Tongue (tissue), 1 donor: ENCODE measurements at regions not wholly inside any gene's neighbourhood (a gene's known extent, or its start where the extent isn't known, plus 50 kb on each side); places are given as distances from the start of the nearest gene placed in this dataset.
A peak's percentile ranks its signal among the peaks of the same experiment; 100 is the strongest.
"Not testable (repeated sequence)": the region's sequence is repeated elsewhere in the genome, so short reads cannot be mapped to it uniquely, and the experiment has no call there.

Source experiments
- DNase-seq: peaks from one replicate; pipeline ENCODE4 v3.0.0-alpha.2; 2015

- DNase-seq, result peak; percentile 84
Observed at GRCh38 chr12:67456431-67456901, 187.3 kb downstream of the CAND1 start.

GRCh38 chr12:67457136-67457535, 188.0 kb downstream of the CAND1 start:
- DNase-seq, result no peak

DNA sequence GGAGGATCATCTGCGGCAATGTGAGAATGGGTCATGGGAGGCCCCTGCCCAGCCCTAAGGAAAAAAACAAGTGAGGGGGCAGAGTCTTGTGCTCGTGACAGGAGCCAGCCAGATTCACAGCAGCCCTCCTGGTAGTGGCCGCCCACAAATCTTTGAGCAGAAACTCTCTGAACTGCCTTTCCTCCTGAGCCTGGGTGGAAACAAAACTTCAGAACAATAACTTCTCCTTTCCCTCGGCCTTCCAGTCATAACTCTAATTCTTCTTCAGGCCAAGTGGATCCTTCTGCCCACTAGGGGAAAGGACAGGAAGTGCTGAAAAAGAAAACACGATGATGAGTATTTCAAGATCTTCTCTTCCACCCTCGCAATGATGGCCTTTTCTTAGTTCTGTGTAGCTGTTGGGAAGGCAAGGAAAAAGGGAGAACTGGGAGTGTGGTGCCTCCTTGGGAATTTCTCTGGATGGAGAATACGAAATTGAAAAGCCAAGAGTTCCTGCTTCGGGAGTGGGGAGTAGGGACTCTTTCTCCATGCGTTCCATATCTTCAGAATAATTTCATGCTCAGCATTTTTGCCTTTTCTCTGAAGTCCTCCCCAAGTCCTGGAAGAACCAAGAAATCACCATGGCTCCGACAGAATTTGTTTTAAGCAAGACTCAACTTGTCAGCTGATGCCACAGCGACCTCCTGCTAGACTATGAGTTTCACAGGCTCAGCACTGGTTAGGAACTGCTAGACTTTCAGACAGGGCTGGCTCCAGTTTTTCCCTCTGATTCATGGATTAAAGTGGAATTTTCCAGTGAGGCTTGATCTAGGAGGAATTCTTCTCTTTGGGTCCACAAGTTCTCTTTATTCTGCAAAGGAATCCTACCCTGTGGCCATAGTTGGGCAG, 188.9 kb downstream of the CAND1 start:
- DNase-seq, result peak; percentile 15

- DNase-seq, result no peak
Observed at GRCh38 chr12:67459173-67459572, 189.4 kb upstream of the DYRK2 start.

- no peak for DNase-seq
Observed at GRCh38 chr12:67459578-67459977, 189.0 kb upstream of the DYRK2 start.

DNA sequence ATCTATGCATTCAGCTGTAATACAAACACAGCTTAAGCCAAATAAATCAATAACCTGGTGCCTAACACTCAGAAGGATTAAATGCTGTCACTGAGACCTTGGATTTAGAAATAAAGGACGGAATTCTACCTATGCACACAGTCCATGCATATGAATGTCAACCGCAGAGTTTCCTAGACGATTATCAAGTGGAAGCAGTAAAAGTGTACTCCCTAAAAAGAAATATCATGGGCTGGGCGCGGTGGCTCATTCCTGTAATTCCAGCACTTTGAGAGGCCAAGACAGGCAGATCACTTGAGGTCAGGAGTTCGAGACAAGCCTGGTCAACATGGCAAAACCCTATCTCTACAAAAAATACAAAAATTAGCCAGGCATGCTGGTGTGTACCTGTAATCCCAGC, 188.2 kb upstream of the DYRK2 start:
- DNase-seq, result no peak

- no peak for DNase-seq
Observed at GRCh38 chr12:67468549-67469245, 179.8 kb upstream of the DYRK2 start.

DNA sequence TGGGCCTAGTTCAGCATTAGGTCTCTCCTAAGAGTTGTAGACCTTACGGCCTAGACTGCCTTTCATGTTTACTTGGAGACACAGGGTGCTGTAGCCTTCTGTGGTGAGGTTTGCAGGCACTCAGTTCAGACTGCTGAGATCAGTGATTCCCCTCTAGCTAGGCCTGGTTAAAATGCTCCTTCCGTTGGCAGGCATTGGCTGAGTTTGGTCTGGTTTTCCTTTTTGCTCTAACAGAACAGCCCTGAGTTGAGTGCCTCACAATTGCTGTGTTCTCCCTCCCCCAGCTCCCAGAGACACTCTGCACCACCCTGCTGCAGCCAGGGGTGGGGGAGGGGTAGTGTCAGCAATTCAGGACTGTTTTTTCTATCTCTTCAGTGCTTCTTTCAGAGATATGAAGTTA, 178.9 kb upstream of the DYRK2 start:
- no peak for DNase-seq

GRCh38 chr12:67471810-67472209, 176.7 kb upstream of the DYRK2 start:
- DNase-seq, result peak; percentile 12

GRCh38 chr12:67472539-67472938, 176.0 kb upstream of the DYRK2 start:
- DNase-seq, result peak; percentile 38

DNA sequence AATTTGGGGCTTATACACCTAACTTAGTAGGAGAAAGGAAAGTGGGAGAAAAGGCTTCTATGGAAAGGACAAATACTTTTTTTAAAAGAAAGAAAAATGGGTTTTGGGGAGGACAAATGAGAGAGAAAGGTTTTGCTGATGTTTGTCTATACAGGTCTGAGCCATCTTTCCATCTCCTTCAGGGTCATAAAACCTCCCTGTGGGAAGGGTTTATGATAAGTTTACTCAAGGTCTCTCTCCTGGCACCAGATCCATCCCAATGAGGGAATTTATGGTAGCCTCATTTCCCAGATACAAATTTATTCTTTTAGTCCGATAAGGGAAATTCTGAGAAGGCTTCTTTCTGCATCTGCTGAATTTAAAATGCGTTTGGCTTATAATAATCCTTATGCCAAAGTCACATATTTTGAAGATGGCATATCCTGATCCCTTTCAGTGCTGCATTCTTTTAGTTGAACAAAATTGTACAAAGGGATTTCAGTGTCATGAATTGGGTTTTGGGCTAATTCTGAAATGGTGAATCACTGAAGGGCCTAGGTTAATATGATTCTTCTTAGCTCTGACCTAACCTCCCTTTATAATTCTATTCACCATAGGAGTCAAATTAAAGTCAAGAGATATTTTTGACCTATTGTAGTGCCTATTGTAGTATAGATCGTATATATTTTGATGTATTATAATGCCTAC, 173.5 kb upstream of the DYRK2 start:
- DNase-seq, result no peak

DNA sequence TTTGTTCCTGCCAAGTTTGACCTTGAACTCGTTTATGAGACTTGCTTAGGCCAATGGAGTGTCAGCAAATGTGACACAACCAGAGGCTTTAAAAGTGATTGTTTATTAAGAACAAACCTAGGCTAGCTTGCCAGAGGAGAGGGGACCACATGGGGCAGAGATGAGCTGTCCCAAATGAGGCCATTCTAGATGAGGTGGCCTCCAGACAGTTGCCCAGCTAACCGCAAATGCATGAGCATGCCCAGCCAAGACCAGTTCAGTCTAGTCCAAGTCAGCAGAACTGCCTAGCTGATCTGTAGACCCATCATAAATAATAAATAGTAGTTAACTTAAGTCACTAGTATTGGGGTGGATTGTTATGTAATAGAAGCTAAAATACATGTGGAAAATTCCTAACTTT, 172.8 kb upstream of the DYRK2 start:
- no peak for DNase-seq

DNA sequence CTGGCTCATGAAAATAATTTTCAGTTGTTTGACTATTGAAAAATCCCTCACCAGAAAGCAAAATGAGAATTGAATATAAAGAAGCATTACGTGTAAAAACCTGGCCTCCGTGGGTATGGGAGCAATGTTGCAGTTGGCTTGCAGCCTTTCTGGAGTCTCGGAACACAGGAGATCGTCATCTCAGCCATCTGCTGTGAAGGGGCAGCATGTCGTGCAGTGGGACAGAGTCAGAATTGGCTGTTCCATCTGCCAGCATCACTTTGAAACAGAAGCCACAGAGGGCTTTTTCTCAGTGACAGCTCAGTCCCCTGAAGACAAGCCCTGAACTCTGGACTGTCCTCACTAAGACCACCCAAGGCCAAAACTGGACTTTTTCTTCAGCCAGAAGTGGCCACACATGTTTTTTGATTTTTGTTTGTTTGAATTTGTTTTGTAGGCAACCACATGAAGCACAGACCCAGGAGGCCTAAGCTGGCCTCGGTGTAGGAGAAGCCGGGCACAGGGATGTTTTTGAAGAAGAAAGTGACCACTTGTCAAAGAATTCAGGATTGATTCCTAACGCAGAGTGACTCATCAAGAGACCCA, 170.8 kb upstream of the DYRK2 start:
- DNase-seq, result peak; percentile 19

DNA sequence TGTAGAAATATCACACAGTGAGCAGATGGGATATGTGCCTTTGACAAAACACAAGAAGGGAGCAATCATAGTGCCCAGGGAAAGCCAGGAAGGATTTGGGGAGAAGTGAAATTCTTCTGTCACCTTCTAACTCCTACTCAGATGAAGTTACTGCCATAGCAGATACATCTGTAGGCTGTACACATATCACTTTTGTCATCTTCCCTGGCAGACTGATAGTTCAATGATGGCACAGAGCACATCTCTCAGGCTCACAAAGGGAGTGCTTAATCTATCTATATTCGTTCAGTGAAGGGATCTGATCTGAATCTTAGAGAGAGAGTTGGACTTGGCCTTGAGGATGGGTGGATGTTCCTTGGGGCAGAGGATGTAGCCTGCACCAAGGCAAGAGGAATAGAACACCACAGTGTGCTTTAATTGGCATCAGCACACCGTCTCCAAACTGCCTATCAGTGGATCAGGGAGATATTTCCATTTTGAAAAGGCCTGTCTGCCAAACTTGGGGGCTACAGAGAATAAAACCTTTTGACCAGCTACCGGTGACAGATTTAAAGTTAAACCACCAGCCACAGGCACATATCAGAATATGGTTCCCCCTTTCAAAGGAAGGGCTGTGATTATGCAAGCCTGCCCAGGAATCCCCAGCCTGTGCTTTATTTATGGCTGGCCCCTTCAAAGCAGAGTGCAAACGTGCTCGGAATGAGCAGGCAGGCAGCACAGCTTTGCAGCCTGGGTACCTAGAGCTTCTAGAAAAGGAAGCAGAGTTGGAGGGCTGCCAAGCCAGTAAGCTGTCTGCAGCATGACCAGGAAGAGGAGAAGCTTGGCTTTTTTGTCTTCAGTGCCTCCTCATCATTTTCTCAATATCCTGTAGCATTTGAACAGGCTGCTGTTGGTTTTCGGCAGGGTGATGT, 165.5 kb upstream of the DYRK2 start:
- peak; percentile 81 for DNase-seq

DNA sequence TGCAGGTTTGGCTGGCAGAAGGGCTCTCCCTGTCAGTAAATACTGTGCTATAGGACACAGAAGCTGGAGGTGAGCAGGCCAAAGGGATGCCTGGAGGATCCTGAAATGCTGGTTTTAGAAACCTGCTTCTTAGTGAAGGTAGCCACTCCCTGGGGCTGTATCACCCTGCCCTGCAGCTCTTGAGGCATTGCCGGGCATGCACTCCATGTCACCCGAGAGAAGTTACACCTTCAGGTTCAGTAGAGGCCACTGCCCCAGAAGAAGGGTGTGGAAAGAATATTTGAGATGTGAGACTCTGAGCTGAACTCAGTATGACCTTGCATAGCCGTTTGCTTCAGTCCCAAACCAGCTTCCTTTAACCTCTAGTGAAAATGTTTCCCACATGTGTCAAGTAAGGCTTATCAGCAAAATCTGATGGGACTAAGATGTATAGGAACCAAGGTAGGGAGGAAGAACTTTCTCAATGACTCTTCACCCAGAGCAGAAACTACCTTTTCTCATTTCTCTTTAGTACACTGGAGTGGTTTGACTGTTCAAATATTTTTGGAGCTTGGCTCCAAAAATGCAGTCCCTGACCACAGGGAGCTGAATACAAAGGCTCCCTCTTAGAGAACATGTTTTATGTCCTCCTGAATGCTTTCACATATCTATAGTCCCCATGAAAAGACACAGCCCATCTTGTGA, 164.5 kb upstream of the DYRK2 start:
- DNase-seq, result no peak

DNA sequence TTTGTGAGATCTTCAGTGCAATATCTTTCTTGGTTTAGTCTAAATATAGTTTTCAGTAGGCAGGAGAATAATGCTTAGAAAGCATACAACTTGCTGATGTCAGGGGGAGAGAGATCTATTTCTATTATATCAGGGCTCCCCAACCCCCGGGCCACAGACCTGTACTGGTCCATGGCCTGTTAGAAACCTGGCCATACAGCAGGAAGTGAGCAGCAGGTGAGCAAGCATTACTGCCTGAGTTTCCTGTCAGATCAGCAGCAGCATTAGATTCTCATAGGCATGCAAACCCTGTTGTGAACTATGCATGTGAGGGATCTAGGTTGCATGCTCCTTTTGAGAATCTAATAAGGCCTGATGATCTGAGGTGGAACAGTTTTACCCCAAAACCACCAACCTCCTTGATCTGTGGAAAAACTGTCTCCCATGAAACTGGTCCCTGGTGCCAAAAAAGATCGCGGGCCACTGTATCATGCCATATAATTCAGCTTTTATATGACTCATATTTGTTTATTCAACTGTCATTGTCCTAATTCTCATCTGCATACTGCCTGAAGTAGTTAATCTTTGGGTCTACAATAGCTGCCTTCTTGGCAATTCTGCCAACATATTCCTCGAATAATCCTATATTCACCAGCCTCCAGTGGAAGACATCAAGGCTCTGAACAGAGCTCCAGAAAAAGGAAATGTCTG, 163.6 kb upstream of the DYRK2 start:
- DNase-seq, result no peak

GRCh38 chr12:67486671-67487070, 161.9 kb upstream of the DYRK2 start:
- DNase-seq, result no peak

GRCh38 chr12:67488349-67488748, 160.2 kb upstream of the DYRK2 start:
- DNase-seq, result not testable (repeated sequence)

DNA sequence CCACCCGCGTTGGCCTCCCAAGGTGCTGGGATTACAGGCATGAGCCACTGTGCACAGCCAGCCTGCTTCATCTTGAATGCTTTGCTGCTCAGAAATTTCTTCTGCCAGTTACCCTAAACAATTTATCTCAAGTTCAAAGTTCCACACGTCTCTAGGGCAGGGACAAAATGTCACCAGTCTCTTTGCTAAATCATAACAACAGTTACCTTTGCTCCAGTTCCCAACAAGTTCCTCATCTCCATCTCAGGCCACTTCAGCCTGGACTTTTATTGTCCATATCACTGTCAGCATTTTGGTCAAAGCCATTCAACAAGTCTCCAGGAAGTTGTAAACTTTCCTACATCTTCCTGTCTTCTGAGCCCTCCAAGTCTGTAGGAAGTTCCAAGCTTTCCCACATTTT, 159.5 kb upstream of the DYRK2 start:
- DNase-seq, result no peak

DNA sequence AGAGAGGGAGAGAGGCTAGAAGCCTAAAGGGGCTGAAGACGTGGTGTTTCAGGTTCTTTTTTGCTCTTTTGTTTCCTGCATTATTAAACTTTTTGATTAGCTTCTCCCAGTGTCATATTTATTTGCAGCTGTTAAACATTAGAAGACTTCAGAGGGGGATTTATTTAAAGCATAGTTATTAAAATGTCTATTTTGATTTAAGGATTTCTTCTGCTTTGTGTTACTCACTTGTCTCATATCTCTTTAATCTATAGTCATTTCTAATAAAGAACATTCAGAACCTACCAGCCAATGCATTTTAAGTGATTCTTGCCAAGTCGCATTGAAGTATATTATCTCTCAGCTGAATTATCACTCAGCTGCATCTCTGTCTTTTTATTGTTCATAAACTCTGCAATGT, 152.0 kb upstream of the DYRK2 start:
- no peak for DNase-seq
